Bone marrow (tissue), 2 donors: ENCODE measurements at regions not wholly inside any gene's neighbourhood (a gene's known extent, or its start where the extent isn't known, plus 50 kb on each side); places are given as distances from the start of the nearest gene placed in this dataset.
"Not testable (repeated sequence)": the region's sequence is repeated elsewhere in the genome, so short reads cannot be mapped to it uniquely, and the experiment has no call there.

Source experiments
- DNase-seq, 2 donors: peaks; one replicate each; lab custom pipeline; 2025; lab: John Stamatoyannopoulos, UW

DNA sequence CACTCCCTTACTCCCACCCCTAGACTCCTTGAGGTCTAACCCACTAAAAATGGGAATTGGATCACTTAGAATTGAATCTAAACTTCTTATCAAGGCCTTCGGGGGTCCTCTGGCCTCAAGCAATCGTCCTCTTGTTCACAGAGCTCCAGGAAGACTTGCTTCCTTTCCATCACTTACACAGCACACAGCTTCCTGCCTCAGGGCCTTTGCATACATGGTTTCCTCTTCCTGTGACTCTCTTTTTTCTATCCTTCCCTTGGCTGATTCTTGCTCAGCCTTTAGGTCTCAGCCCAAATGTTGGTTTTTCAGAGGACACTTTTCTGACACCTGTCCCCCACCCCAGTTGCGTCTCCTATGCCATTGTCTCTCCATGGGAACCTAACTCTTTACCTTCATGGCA lies 50.0 kb upstream of the ALDH1B1 start:
- DNase-seq = no peak

DNA sequence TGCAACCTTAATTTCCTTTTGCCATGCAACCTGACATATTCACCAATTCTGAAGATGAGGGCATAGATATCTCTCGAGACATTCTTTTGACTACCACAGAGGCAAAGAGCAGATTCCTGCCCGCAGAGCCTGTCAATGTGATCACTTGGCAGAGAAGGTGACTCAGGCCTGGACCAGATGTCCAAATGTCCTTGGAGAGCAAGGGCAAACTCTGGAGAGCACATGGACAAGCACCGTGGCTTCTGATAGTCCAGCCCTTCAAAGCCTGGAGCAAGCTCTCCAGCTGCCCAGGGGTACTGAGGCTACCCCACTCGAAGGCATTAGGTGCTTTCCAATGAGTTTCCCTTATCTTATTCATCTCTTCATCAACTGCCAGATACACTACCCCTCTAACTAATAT lies 50.4 kb upstream of the ALDH1B1 start:
- DNase-seq = no peak

DNA sequence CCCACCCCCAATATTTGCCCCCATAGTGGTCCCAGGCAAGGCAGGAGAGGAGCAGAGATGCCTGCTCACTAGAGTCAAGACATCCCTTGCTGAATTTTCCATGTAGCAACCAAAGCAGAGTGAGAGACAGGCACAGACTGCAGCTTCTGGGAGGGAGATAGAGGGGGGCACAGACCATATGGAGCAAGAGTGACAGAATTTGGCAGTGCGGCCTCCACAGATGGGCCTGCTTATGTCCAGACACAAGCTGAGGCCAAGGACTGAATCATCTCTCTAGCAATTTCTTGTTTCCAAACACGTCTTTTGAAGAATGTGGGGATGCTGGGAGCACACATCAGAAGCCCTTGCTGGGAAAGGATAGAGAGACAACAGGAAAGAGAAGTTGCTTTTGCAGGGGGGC lies 53.0 kb upstream of the ALDH1B1 start:
- no peak for DNase-seq

DNA sequence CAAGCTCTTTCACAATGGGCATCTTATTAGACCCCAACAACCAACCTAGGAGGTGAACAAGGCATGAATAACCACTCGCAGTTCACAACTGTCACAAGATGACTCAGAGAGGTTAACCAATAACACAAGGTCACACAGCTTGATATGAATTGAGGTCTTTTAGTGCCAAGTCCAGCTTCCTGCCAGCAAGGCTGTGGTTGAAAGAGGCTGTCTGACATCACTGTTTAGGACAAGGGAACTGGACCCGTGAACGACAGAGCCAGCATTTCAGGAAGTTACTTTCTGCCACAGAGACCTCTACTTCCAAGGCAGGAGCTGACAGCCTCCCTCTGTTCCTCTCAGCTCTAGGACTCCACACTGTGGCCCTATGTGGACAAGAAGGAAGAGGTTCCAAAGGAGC lies 53.4 kb upstream of the ALDH1B1 start:
- no peak for DNase-seq

DNA sequence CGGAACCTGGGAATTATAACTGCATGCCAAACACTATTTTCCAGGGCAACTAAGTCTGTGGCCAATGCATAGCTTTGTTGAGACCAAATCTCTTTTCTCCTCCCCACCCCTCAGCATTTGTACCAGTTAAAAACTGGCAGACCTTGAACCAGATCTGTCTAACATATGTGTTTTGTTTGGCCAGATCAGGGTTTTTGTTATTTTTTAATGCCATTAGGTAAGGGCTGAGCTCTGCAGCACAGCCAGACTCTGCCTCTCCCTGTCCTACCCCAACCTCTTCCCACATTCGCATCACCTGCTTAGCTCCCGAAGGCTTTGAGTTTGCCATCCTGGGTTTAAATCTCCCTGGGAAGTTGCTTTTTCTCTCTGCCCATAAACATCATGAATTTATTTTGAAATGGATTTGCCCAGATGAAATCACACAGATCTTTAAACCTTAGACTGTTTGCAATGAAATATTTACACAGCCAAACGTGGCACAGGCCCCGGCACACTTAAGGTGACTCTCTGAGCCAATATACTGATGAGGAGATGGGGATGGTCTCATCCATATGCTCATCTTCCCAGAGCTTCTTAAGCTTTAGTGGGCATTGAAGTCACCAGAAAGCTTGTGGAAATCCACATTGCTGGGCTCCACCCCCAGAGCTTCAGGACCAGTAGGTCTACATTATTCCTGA lies 54.0 kb upstream of the ALDH1B1 start:
- no peak for DNase-seq

DNA sequence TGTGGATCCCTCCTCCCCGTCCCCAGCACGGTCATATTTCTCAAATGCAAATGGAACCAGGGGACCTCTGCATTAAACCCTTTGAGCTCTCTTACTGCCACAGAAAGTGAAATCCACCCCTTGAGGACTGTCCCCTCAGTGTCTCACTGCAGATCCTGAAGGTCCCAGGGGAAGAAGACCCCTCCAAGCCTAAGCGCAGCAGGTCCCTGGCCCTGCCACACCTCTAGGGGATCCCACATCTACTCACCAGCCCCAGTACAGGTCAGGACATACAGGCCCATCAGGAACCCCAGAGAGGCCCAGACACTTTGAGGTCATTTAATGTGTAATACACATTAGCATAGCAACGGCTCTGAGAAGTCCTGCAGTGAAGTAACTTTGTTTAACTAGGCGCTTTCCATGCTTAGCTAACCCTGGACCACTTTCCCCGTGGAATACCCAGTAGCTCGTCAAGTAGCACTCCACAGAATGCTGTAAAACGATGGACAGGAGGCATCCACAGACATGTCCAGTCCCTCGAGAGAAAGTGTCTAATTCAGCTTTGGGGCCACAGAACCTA lies 54.7 kb upstream of the ALDH1B1 start:
- DNase-seq = no peak

DNA sequence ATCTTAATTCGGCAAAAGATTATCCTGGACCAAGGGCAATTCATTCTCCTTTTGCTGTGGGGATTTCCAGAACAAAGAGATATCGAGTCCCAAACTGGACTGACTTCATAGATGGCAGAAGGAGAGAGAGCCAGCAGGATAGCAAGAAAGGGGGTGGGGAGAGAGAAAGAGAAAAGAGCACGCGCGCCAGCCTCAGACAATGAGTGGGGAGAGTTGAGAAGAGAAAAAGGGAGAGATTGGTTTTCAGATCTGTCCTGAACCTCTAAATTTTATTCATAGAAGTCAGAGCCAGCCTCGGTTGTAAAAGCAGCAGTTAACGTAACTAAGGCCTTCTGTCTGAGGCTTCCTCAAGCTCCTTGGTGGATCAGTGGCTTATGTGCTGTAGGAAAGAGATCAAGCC lies 55.3 kb upstream of the ALDH1B1 start:
- no peak for DNase-seq

DNA sequence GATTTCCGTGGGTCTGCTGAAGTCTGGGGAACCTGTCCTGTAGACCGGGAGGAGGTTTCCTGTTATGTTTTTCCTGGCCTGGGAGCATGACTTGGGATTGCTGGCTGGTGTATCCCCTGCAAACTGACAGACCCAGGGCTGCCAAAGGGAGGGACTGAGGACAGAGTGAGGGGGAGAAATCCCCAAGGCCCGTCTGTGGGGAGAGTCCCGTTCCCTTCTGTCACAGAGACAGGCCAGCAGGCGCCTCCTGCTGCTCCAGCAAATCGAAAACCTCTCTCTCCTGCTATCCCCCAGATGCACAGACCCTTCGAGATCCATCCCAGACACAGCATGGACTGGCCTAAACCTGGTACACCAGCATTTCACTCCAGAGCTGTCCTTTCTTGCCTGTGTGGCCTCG lies 56.2 kb upstream of the ALDH1B1 start:
- DNase-seq = no peak

DNA sequence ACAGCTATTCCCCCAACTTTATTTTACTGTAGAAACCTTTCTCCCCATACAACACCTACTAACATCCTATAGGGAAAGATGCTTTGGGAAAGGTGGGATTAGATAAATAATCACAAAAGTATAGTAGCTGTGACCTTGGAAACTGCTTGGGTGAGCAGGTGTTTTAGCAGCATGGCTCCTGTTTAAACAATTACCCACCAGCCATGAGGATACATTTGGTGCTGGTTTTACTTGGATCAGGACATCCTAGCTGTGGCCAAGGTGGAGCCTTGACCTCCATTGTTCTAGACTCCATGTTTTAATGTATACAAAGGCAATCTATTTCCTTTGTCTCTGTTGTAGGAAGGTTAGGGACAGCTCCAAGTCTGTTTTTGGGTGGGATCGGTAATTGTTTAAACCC lies 56.8 kb upstream of the ALDH1B1 start:
- no peak for DNase-seq

DNA sequence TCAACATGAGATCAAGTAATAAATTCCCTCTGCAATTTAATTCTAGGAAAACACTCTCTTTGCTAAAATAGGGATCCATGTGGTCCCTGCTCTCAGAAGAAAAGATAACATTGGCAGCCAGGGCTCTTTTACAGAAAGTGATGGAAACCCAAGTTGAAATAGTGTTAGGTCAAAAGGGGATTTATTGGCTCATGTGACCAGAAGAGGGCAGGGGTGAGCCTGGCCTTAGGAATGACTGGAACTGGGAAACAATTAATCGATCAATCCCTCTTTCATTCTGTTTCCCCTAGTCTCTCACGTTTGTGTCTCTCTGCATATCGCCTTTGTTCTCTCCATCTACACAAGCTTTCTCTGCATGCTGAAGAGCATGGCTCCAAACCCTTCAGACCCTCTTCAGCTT lies 58.3 kb upstream of the ALDH1B1 start:
- no peak for DNase-seq

DNA sequence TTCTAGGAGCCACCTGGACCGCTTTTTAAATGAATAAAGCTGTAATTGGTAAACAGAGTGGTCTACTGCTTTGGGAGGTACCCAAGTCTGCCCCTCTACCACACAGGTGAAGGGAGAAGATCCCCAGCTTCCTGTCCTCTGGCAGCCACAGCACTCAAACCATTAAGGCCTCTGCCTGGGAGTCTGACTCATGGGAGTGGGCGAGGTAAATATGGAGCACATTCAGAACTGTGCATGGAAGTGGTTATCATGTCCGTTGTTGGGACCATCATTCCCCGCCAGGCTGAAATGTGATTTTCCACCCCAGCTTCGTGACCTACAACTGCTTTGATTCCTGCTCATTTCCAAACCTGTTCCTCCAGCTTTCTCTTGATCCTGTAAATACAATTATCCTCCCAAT lies 59.5 kb upstream of the ALDH1B1 start:
- no peak for DNase-seq

DNA sequence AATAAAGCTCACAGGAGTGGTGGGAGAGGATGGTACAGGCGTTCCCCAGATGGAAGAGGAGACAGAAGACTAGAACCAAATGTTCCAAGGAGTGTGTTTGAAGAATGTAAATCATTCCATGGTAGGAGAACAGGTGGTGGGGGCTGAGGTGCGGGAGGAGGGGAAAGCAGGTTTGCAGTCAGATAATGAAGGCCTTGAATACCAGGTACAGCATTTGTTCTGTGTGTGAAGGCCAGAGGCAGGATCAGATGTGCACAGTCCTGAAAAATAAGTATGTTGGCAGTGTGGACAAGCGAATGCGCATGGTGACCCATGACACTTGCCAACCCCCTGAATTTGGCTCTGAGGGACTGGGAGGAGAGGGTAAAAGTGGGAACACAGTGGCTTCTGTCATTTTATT lies 59.9 kb upstream of the ALDH1B1 start:
- no peak for DNase-seq

DNA sequence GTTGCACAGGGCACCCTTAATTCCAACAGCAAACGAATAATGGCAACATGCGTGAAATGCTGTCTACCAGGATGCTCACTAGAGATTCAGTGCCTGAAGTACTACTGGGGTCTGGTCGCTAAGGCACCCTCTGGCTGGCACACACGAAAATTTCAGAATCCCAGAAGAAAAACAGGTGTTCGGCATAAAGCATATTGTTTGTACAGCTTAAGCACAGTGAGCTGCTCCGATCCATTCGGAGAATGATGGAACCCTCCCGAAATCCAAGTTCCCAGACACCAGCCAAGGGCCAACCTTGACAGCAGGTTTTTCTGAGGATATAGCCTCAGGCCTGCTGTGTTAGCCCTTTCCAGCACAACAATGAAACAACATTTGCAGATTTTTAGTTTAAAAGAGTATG lies 61.4 kb upstream of the ALDH1B1 start:
- no peak for DNase-seq

DNA sequence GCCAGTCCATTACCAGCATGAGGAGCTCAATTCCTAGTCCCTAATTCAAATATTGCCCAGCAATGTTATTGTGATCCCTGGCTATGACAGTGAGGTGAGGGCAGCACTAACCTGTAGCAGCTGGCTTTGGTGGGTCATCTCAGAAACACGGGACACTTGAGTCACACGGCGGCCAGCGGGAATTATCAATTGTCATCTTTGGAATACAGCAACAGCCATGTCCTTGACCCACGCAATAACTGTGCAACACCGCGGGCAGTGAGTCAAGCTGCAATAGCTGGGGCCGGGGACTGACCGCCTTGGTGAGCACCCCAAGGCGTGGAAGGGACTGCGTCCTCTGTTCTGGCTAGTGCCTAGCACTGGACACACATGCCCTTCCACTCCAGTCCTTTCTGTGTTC lies 62.5 kb upstream of the ALDH1B1 start:
- DNase-seq = no peak

DNA sequence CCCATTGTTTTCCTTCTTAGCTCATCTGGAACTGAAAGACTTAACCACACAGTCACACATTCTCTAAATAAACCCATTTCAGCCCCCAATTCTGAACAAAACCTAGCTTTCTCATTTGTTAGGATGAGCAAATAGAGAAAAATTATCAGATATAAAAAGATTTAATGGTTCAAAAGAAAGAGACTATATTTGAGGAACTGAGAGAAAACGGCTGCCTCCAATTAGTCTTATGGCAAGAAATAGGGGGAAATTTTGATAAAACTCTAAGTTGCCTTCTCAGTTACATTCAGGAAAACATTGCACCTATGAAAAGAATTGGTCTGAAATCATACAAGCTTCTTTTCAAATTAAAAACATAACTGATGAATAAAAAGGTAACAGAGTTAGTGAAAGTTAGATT lies 63.7 kb upstream of the ALDH1B1 start:
- DNase-seq = no peak

DNA sequence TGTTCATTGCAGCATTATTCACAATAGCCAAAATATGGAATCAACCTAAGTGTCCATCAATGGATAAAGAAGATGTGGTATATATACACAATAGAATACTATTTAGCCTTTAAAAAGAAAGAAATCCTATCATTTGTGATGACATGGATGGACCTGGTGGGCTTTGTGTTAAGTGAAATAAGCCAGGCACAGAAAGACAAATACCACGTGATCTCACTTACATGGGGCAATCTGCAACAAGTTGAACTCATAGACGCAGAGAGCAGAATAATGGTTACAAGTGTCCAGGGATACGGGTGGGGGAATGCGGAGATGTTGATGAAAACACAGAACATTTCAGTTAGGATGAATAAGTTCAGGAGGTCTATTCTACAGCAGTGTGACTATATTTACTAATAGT lies 66.4 kb upstream of the ALDH1B1 start:
- DNase-seq = no peak

DNA sequence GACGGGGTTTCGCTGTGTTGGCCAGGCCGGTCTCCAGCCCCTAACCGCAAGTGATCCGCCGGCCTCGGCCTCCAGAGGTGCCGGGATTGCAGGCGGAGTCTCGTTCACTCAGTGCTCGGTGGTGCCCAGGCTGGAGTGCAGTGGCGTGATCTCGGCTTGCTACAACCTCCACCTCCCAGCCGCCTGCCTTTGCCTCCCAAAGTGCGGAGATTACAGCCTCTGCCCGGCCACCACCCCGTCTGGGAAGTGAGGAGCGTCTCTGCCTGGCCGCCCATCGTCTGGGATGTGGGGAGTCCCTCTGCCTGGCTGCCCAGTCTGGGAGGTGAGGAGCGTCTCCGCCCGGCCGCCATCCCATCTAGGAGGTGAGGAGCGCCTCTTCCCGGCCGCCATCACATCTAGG lies 68.3 kb upstream of the ALDH1B1 start:
- DNase-seq = not testable (repeated sequence)

DNA sequence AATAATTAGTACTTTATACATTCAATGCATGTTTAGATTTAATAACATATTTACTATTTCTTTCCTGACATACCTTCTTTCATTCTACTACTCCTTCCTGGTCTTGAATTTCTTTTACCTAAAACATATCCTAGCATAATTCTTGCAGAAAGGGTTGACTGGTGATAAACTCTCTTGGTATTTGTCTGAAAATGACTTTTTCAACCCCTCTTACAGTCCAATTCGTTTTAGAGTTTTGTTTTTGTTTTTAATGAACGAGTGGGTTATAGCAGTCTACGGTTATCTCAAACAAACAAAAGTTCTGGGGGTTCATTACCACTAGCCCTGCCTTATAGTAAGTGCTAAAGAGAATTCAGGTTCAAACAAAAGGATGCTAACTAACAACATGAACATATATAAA lies 69.6 kb upstream of the ALDH1B1 start:
- no peak for DNase-seq

DNA sequence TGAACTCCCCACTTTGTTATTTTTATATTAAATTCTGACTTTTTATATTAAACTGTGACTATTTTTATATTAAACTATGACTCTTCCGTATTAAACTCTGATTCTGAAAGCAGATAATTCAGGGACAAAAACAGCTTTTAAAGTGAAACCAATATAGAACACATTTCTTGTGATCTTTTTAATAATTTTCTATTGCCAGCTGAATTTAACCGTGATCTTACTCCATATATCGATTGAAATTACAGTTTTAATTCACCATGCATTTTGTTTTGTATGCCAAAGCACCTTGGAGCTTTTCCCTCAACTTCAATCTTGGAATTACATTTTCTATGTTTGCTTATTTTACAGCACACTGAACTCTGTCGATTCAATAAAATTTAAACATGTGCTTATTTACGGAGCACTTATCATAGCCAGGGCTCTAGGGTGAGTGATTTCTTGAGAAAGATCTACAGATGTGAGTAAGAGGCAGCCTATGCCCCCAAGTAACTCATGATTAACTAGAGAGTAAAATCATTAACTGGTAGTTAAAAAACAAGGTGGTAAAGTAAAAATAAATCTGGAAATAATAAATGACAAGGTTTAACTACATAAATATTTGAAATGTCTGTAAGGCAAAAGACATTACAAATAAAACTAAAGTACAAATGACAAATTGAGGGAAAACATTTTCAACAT lies 72.9 kb upstream of the ALDH1B1 start:
- no peak for DNase-seq

DNA sequence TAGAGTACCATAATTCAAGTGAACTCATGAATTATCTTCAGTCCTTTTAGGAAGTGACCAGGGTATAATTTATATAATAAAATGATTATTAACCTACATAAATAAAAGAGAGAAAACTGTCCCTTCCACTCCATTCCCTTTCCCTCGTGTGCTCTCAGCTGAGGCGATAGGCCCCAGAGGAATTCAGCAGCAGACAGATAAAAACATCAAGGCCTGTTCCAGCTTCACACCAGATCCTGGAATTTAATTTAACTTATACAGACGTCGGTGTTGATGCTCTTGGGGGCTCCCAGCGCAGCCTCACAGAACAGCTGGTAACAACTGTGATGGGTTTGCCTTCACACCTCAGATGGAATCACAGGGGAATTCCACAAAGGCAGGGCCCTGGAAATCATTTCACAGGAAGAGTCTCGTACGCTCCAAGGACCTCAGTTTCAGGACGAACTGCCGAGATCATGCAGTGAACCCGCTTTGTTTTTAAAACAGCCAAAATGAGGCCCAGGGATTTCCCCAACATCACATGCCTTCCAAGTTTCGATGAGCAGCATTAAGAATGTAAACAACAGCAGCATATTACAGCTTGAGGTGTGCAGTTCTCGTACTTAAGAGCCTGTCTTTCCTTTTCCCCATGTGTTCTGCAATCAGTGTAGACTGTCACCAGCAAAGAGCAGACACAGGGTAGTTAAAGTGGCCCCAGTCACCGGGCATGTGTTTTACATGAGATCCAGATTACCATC lies 73.6 kb upstream of the ALDH1B1 start:
- DNase-seq = no peak

DNA sequence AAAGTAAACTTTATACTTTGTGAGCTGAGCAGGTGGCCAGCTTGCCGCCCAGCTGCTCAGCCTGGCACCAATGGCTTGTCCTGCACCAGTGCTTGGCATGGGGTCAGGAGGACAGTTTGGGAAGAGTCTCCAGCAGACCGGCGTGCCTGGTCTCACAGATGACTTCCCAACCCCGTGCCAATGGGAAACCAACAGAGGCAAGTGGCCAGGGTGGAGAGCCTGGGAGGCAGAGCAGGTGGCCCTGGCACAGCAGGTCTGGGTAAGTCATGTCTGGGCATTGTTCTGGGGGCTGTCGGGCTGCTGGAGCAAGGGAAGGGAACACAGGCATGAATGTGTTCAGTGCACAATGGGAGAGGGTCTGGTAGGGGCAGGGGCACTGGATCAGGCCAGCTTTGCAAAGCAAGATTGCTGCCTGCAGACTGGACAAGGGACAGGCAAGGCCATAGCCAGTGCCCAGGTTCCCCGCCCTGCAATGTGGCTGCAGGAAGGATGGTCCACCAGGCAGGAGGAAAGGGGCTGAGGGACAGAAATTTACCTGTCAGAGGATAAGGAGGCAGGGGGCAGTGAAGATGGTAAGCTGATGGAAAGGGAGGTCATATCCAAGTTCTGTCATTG lies 76.2 kb upstream of the ALDH1B1 start:
- no peak for DNase-seq

DNA sequence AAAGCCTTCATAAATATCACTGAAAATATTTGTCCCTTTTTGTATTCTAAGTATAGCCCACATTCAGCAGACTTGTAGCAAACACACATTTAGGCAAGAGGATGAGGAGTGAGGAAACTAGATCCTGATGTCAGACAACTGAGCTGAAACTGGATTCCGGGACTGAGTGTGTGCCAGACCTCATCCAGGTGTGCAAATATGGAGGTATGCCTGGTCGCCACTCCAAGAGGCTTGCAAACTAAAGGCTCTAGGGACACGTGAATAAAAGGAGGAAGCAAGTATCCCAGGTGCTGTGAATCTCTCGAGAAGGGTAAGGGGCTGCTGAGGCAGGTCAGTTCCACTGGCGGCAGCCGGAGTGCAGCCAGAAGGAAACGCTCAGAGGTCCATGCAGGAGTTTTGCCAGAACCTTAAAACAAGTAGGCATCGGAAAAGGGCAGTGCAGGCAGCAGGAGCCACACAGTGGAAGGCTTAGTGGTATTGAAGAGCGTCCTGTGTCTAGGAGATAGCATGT lies 77.4 kb upstream of the ALDH1B1 start:
- DNase-seq = no peak

DNA sequence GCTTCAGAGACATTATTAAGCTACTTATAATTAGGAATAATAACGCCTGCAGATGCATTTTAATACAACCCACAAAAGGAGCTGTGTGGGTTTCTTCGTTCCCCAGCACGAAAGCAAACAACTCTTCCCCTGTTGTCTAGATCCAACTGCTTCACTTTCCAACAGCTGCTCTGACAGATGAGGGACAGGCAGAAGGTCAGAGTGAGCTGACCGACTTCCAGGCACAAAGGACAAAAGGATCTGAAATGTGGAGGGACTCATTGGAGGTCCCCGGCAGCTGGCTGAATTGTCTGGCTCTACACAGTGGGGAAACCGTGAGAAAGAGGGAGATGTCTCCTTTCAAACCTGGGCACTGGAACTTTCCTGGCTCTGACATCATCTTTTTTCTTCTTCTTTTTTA lies 79.1 kb upstream of the ALDH1B1 start:
- DNase-seq = no peak
